HepG2 (cell line): ENCODE measurements at regions not wholly inside any gene's neighbourhood (a gene's known extent, or its start where the extent isn't known, plus 50 kb on each side); places are given as distances from the start of the nearest gene placed in this dataset.

Experiments used
- ARNT2 ChIP-seq: sonication (generic); formaldehyde crosslinking; IDR thresholded peaks from 2 replicates; pipeline ENCODE4 v1.8.0; 2022; ENCODE audit warnings: mild to moderate bottlenecking, low read depth, missing genetic modification reagents, moderate library complexity
- ASH2L ChIP-seq: fragments of 300-600, 200-600 bp; sonication (generic); IDR thresholded peaks from 2 replicates; pipeline ENCODE4 v1.7.0; 2017; ENCODE audit warnings: low read depth, mild to moderate bottlenecking, moderate library complexity, mixed read lengths, low read length; ENCODE audit not compliant: insufficient read length
- FOXM1 ChIP-seq: sonication (generic); formaldehyde crosslinking; IDR thresholded peaks from 2 replicates; pipeline ENCODE4 v1.5.0; 2020; ENCODE audit warnings: missing genetic modification reagents
- KDM1A ChIP-seq: IDR thresholded peaks from 2 replicates; pipeline ENCODE4 v1.6.1; 2016; ENCODE audit warnings: missing compliant biosample characterization
- KMT2A ChIP-seq: sonication (generic); formaldehyde crosslinking; IDR thresholded peaks from 2 replicates; pipeline ENCODE4 v1.4.0; 2020; ENCODE audit warnings: missing genetic modification reagents
- MEIS1 ChIP-seq: sonication (generic); formaldehyde crosslinking; IDR thresholded peaks from 2 replicates; pipeline ENCODE4 v1.9.0; 2021; ENCODE audit warnings: mild to moderate bottlenecking, missing genetic modification reagents, moderate library complexity, borderline replicate concordance
- MIXL1 ChIP-seq: IDR thresholded peaks from 2 replicates; pipeline ENCODE4 v1.6.1; 2016
- NR0B2 ChIP-seq: sonication (generic); formaldehyde crosslinking; IDR thresholded peaks from 2 replicates; pipeline ENCODE4 v1.4.0; 2020; ENCODE audit warnings: mild to moderate bottlenecking, missing genetic modification reagents
- PHB2 ChIP-seq: fragments of 450-650 bp; IDR thresholded peaks from 2 replicates; pipeline ENCODE4 v1.6.1; 2018; ENCODE audit not compliant: partially characterized antibody
- PHF8 ChIP-seq: sonication (generic); formaldehyde crosslinking; IDR thresholded peaks from 2 replicates; pipeline ENCODE4 v1.5.0; 2020; ENCODE audit warnings: missing genetic modification reagents
- PRPF4 ChIP-seq: fragments of 200-400 bp; formaldehyde crosslinking; IDR thresholded peaks from 2 replicates; pipeline ENCODE4 v1.6.1; 2016; ENCODE audit warnings: low read length, low read depth; ENCODE audit not compliant: poor library complexity, severe bottlenecking
- SMAD3 ChIP-seq: sonication (generic); formaldehyde crosslinking; IDR thresholded peaks from 2 replicates; pipeline ENCODE4 v1.4.0; 2020; ENCODE audit warnings: missing genetic modification reagents
- SMC3 ChIP-seq: IDR thresholded peaks from 2 replicates; pipeline ENCODE4 v1.6.1; 2011; ENCODE audit warnings: low read length, improper control_type of control experiment
- SRSF1 ChIP-seq: fragments of 200-400 bp; formaldehyde crosslinking; optimal IDR thresholded peaks from 2 replicates; pipeline ENCODE3; 2017; ENCODE audit warnings: mild to moderate bottlenecking, low read depth, low read length, moderate library complexity
- ZFP36L1 ChIP-seq: sonication (generic); formaldehyde crosslinking; IDR thresholded peaks from 2 replicates; pipeline ENCODE4 v1.8.0; 2022; ENCODE audit warnings: mild to moderate bottlenecking, missing genetic modification reagents, moderate library complexity
- ZNF556 ChIP-seq: sonication (generic); formaldehyde crosslinking; IDR thresholded peaks from 2 replicates; pipeline ENCODE4 v1.4.0; 2020; ENCODE audit warnings: mild to moderate bottlenecking, missing genetic modification reagents, borderline replicate concordance
- ZNF558 ChIP-seq: sonication (generic); formaldehyde crosslinking; IDR thresholded peaks from 2 replicates; pipeline ENCODE4 v1.9.0; 2022; ENCODE audit warnings: mild to moderate bottlenecking, missing genetic modification reagents, borderline replicate concordance
- ZNF761 ChIP-seq: sonication (generic); formaldehyde crosslinking; conservative IDR thresholded peaks from 2 replicates; pipeline ENCODE4 v1.4.0; 2020; ENCODE audit warnings: mild to moderate bottlenecking, missing genetic modification reagents
- TF ChIP-seq, protein P1 (sequence below): sonication (generic); formaldehyde crosslinking; IDR thresholded peaks from 2 replicates; pipeline ENCODE4 v1.5.1; 2020; ENCODE audit warnings: missing genetic modification reagents, mild to moderate bottlenecking, borderline replicate concordance
- TF ChIP-seq, protein P2 (sequence below): sonication (generic); formaldehyde crosslinking; IDR thresholded peaks from 2 replicates; pipeline ENCODE4 v1.4.0; 2020; ENCODE audit warnings: mild to moderate bottlenecking, missing genetic modification reagents
- TF ChIP-seq, protein P3 (sequence below): sonication (generic); formaldehyde crosslinking; conservative IDR thresholded peaks from 2 replicates; pipeline ENCODE4 v1.4.0; 2020; ENCODE audit warnings: missing genetic modification reagents
- TF ChIP-seq, protein P4 (sequence below): sonication (generic); formaldehyde crosslinking; IDR thresholded peaks from 2 replicates; pipeline ENCODE4 v1.4.0; 2020; ENCODE audit warnings: missing genetic modification reagents
- TF ChIP-seq, protein P5 (sequence below): sonication (generic); formaldehyde crosslinking; conservative IDR thresholded peaks from 2 replicates; pipeline ENCODE4 v1.5.0; 2020; ENCODE audit warnings: missing genetic modification reagents

- TF ChIP-seq ZFP36L1 (CRISPR knock-in tag) = no peak
- no peak for TF ChIP-seq KDM1A (CRISPR knock-in tag)
- TF ChIP-seq, protein P1, sequence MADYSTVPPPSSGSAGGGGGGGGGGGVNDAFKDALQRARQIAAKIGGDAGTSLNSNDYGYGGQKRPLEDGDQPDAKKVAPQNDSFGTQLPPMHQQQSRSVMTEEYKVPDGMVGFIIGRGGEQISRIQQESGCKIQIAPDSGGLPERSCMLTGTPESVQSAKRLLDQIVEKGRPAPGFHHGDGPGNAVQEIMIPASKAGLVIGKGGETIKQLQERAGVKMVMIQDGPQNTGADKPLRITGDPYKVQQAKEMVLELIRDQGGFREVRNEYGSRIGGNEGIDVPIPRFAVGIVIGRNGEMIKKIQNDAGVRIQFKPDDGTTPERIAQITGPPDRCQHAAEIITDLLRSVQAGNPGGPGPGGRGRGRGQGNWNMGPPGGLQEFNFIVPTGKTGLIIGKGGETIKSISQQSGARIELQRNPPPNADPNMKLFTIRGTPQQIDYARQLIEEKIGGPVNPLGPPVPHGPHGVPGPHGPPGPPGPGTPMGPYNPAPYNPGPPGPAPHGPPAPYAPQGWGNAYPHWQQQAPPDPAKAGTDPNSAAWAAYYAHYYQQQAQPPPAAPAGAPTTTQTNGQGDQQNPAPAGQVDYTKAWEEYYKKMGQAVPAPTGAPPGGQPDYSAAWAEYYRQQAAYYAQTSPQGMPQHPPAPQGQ (CRISPR knock-in tag) = no peak
- peak; percentile 85 for TF ChIP-seq MIXL1 (CRISPR knock-in tag)
- TF ChIP-seq PHB2 = no peak
- no peak for TF ChIP-seq ARNT2 (CRISPR knock-in tag)
- no peak for TF ChIP-seq SMAD3
- no peak for TF ChIP-seq NR0B2 (CRISPR knock-in tag)
- TF ChIP-seq, protein P2, sequence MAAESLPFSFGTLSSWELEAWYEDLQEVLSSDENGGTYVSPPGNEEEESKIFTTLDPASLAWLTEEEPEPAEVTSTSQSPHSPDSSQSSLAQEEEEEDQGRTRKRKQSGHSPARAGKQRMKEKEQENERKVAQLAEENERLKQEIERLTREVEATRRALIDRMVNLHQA (CRISPR knock-in tag) = no peak
- no peak for TF ChIP-seq ASH2L
- no peak for TF ChIP-seq KMT2A (CRISPR knock-in tag)
- TF ChIP-seq, protein P3, sequence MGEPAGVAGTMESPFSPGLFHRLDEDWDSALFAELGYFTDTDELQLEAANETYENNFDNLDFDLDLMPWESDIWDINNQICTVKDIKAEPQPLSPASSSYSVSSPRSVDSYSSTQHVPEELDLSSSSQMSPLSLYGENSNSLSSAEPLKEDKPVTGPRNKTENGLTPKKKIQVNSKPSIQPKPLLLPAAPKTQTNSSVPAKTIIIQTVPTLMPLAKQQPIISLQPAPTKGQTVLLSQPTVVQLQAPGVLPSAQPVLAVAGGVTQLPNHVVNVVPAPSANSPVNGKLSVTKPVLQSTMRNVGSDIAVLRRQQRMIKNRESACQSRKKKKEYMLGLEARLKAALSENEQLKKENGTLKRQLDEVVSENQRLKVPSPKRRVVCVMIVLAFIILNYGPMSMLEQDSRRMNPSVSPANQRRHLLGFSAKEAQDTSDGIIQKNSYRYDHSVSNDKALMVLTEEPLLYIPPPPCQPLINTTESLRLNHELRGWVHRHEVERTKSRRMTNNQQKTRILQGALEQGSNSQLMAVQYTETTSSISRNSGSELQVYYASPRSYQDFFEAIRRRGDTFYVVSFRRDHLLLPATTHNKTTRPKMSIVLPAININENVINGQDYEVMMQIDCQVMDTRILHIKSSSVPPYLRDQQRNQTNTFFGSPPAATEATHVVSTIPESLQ (CRISPR knock-in tag) = no peak
- no peak for TF ChIP-seq MEIS1 (CRISPR knock-in tag)
- TF ChIP-seq ZNF761 (CRISPR knock-in tag) = no peak
- TF ChIP-seq ZNF558 (CRISPR knock-in tag) = no peak
- no peak for TF ChIP-seq PHF8 (CRISPR knock-in tag)
- TF ChIP-seq, protein P4, sequence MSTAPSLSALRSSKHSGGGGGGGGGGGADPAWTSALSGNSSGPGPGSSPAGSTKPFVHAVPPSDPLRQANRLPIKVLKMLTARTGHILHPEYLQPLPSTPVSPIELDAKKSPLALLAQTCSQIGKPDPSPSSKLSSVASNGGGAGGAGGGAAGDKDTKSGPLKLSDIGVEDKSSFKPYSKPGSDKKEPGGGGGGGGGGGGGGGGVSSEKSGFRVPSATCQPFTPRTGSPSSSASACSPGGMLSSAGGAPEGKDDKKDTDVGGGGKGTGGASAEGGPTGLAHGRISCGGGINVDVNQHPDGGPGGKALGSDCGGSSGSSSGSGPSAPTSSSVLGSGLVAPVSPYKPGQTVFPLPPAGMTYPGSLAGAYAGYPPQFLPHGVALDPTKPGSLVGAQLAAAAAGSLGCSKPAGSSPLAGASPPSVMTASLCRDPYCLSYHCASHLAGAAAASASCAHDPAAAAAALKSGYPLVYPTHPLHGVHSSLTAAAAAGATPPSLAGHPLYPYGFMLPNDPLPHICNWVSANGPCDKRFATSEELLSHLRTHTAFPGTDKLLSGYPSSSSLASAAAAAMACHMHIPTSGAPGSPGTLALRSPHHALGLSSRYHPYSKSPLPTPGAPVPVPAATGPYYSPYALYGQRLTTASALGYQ (CRISPR knock-in tag) = 0 out of 2 replicates have a peak, but pooled peaks have one; percentile 39
- no peak for TF ChIP-seq SMC3
- TF ChIP-seq, protein P5, sequence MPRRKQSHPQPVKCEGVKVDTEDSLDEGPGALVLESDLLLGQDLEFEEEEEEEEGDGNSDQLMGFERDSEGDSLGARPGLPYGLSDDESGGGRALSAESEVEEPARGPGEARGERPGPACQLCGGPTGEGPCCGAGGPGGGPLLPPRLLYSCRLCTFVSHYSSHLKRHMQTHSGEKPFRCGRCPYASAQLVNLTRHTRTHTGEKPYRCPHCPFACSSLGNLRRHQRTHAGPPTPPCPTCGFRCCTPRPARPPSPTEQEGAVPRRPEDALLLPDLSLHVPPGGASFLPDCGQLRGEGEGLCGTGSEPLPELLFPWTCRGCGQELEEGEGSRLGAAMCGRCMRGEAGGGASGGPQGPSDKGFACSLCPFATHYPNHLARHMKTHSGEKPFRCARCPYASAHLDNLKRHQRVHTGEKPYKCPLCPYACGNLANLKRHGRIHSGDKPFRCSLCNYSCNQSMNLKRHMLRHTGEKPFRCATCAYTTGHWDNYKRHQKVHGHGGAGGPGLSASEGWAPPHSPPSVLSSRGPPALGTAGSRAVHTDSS (CRISPR knock-in tag) = no peak
- no peak for TF ChIP-seq ZNF556 (CRISPR knock-in tag)
- TF ChIP-seq FOXM1 (CRISPR knock-in tag) = no peak
- no peak for TF ChIP-seq SRSF1
- no peak for TF ChIP-seq PRPF4
These were observed 844.6 kb upstream of the ROBO1 start (continued) for GRCh38 chr3:80612366-80612765.
